NCI-H748 (cell line): ENCODE measurements at regions not wholly inside any gene's neighbourhood (a gene's known extent, or its start where the extent isn't known, plus 50 kb on each side); places are given as distances from the start of the nearest gene placed in this dataset.
"Not testable (repeated sequence)": the region's sequence is repeated elsewhere in the genome, so short reads cannot be mapped to it uniquely, and the experiment has no call there.

Experiments
- DNase-seq: peaks from one replicate; lab custom pipeline; 2025; ENCODE audit not compliant: unreplicated experiment; lab: John Stamatoyannopoulos, UW

GRCh38 chr17:20633268-20634059 lies 53.9 kb downstream of the CDRT15L2 start:
- DNase-seq = not testable (repeated sequence)

DNA sequence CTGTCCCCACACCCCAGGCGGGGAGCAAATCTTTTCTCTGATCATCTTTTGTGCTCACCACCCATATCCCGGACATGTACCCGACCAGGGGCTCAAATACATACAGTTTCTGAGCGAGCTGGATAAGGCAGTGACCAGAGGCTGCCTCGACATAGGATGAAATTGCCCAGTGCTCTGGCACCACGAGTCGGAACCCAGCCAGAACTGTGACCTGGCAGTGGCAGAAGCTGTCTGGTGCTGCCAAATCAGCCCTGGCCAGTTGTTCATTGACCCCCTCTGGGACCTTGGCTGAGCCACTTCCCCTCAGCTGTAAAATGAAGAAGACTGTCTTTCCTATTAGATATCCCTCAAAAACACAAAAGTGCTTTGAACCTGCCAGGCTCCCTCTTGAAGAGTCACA lies 60.6 kb downstream of the CDRT15L2 start:
- not testable (repeated sequence) for DNase-seq

- peak; percentile 78 for DNase-seq
These were observed 67.2 kb downstream of the CDRT15L2 start for GRCh38 chr17:20646661-20647272.

DNA sequence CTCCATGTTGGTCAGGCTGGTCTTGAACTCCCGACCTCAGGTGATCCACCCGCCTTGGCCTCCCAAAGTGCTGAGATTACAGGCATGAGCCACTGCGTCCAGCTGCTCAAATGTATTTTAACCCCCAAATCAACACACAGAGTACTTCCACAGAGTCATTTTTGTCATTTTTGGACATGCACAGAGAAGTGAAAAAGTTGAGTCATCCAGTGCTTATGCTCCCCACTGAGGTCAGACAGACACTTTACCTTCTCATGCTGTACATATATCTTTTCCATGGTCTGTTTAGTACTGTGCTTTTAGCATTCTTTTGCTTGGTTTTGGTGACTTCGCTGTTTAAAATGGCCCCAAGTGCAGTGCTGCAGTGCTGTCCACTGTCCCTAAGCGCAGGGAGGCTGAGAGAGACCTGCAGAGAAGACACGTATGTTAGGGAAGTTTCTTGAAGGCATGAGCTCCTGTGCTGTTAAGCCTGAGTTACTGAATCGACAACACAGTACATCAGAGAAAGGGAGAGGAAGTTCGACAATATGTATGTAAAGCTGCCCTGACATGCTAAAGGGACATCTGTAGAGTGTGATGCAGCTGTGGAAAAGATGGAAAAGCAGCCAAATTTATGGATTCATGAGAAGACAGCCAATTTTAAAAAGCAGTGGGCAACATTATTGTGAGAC lies 69.7 kb downstream of the CDRT15L2 start:
- not testable (repeated sequence) for DNase-seq

DNA sequence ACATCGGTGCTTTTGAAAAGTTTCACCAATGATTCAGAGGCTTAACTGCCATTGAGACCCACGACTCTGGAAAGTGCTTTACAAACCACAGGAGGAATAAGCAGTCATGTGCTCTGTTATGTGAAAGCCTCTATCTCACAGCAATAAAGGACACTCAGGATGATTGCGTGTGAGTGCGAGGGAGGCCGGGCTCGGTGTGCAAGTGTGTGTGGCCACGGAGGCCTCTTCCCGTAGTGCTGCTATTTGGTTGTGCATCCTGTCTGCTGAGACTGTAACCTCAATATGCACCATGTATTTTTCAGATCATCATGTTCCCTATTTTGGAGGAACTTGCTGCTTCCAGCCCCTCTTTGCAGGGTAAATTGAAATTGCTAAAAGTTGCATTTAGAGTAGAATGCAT lies 71.5 kb downstream of the CDRT15L2 start:
- not testable (repeated sequence) for DNase-seq

GRCh38 chr17:20651736-20652135 lies 72.2 kb downstream of the CDRT15L2 start:
- not testable (repeated sequence) for DNase-seq

DNA sequence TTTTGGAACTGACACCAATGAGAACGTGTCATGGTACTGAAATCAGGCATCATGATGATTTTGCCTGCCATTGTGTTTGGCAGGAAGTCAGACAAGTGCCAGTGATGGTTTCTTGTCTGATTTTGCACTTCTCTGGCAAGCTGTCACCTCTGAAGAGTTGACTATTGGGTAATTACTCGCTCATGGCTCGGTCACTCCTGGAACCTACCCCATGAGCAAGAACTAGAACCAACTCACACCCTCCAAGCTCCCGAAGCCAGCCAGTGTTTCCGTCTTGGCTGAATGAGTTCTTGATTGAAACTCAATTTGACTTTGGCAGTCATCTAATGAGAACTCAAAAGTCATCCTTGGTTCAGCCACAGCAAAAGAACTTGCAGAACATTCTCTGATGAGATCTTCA lies 73.9 kb downstream of the CDRT15L2 start:
- DNase-seq = not testable (repeated sequence)

DNA sequence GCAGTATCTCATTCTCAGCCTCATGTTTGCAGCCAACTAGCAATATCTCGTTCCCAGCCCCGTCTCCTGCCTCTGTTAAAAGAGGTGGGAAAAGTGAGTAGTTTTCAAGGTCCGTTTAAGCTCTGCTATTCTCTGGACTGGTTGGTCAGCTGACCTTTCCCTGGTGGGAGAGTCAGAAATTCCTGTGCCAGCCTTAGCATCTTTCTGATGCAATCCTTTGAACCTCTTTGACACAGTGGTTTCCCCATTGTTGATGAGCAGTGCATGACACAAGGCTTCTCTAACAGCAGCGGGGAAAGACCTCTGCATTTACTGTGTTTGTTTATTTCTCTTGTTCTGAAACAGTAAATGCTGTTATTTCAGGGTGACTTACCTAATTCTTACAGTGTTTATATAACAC lies 74.6 kb downstream of the CDRT15L2 start:
- DNase-seq = not testable (repeated sequence)

- DNase-seq = not testable (repeated sequence)
These were observed 75.1 kb downstream of the CDRT15L2 start for GRCh38 chr17:20654575-20654974.

DNA sequence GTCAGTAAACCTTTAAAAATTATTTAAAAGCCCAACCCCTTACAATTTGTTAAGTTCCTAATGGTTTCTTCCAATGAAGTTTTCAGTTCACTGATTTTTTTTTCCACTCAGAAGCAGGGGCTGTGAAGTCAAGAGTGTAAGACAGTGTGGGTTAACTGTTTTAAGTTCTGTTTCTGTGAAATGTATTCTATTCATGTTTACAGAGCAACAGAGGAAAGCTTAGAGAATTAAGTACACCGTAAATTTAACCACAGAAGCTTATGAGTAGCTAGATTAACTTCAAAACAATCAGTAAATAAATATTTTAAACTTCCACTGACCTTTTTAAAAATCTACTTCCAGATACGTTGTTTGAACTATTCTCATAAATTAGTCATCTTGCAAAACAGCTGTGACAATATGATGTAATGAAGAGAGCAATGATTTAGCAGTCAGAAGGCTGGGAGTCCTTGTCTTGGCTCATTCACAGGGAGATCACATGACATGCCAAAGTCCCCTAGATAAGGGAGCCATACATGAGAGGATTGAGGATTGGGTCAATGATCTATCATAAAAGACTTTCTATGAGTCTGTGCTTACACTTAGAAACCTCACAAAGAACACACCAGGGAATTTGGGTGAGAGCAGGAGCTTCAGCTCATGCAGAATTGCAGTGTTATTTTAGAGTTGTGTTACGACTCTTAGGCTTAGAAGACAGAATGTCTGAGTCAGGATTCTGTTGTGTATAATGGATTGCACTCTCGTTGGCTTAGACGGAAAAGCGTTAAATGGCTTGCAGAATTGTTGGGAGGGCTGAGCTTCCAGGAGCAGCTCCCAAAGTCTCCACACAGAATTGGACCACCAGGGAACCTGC lies 85.8 kb downstream of the CDRT15L2 start:
- not testable (repeated sequence) for DNase-seq

DNA sequence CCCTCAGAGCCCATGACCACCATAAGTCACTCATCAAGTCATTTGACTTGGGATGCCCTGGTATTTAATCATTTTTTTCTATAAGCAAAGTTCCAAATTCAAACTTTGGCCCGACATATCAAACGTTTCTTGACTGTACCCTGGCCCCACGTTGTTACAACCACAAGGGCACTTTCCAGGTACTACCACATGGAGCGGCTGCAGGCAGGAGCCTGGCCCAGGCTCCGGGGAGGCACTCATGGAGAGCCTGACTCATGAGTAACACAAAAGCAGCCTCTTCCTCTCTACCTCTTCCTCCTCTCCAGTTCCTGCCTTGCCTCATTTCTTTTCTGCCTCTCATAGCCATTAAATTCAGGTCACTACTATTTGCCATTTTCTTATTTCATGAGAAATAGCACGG lies 87.2 kb downstream of the CDRT15L2 start:
- not testable (repeated sequence) for DNase-seq

DNA sequence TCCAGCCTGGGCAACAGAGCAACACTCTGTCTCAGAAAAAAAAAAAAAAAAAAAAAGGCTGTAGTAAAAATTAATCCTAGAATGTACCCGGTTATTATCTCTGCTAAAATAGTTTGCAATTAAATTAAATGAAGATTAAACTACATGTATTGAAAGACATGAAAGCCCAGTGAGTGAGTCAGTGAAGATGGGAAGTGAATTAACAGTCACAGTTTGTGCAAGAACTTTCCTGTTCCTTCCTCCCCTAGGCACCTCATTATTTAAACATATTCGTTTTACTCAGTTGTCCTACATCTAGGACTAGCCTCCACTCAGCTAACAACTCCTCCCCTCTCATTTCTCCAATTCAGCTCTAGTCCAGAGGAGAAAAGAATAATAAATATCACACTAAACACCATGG lies 88.2 kb downstream of the CDRT15L2 start:
- DNase-seq = not testable (repeated sequence)

DNA sequence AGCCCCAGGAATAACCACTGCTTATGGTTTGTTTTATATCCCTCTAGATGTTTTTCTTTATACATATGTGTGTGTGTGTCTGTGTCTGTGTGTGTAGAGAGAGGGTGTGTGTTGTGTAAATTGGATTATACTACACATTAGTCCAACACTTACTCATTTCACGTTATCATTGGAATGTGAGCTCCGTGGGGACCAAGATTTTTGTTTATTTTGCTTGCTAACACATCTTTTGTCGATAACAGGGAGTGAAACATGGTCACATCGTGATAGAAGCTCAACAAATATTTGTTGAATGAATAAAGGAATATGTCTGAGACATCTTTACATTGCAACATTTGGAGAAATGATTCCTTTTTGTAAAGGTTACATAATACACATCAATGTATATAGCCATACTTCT lies 88.8 kb downstream of the CDRT15L2 start:
- not testable (repeated sequence) for DNase-seq

DNA sequence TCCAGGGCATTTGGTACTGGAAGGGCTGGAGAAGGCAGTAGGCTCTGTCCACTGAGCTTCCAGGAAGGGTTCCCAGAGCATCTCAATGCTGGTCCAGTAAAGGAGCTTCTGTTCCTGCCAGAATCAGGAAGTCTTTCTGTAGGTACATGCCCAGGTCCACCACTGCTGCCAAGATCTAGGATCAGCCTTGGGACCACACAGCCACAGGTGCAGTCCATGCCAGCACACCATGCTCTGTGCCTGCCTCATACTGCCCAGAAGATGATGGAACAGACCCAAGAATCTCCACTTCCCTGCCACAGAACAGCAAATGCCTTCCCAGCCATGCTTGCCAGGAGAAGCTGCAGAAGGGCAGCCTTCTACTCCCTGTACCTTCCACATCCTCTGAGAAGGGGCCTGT lies 89.3 kb downstream of the CDRT15L2 start:
- not testable (repeated sequence) for DNase-seq

DNA sequence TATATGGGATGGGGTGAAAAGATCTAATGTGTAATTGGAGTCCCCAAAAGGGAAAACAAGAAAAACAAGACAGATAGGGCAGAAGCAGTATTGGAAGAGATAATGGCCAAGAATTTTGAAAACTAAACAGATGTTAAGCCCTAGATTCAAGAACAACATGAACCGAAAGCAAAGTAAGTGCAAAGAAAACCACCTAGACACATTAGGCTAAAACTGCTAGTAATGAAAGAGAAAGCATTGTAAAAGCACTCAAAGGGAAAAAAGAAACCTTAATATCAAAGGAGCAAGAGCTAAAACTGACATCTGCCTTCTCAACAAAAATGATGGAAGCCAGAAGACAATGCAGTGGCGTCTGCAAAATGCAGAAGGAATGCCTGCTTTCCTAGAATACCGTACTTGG lies 91.0 kb downstream of the CDRT15L2 start:
- DNase-seq = not testable (repeated sequence)

- not testable (repeated sequence) for DNase-seq
These were observed 94.8 kb downstream of the CDRT15L2 start for GRCh38 chr17:20674374-20674773.

GRCh38 chr17:20675707-20676106 lies 96.2 kb downstream of the CDRT15L2 start:
- DNase-seq = not testable (repeated sequence)

GRCh38 chr17:20676656-20677055 lies 97.1 kb downstream of the CDRT15L2 start:
- DNase-seq = peak; percentile 76

GRCh38 chr17:20677469-20677868 lies 97.9 kb downstream of the CDRT15L2 start:
- DNase-seq = peak; percentile 55

- not testable (repeated sequence) for DNase-seq
These were observed 98.9 kb downstream of the CDRT15L2 start for GRCh38 chr17:20678424-20678823.
